ENCODE measurements at regions not wholly inside any gene's neighbourhood (a gene's known extent, or its start where the extent isn't known, plus 50 kb on each side); places are given as distances from the start of the nearest gene placed in this dataset.

- TF ChIP-seq EZH2 (IDR thresholded peaks at IDR 0.05) (no peak), POLR2A (IDR thresholded peaks at IDR 0.05; ENCODE audit: borderline replicate concordance, extremely low read depth, insufficient read depth, insufficient read length) (no peak), JUND (IDR thresholded peaks at IDR 0.05) (no peak), CEBPB (IDR thresholded peaks at IDR 0.05; ENCODE audit: low read depth) (no peak)
- TF ChIP-seq, protein P1, sequence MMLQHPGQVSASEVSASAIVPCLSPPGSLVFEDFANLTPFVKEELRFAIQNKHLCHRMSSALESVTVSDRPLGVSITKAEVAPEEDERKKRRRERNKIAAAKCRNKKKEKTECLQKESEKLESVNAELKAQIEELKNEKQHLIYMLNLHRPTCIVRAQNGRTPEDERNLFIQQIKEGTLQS (IDR thresholded peaks at IDR 0.05) = no peak
- TF ChIP-seq, protein P2, sequence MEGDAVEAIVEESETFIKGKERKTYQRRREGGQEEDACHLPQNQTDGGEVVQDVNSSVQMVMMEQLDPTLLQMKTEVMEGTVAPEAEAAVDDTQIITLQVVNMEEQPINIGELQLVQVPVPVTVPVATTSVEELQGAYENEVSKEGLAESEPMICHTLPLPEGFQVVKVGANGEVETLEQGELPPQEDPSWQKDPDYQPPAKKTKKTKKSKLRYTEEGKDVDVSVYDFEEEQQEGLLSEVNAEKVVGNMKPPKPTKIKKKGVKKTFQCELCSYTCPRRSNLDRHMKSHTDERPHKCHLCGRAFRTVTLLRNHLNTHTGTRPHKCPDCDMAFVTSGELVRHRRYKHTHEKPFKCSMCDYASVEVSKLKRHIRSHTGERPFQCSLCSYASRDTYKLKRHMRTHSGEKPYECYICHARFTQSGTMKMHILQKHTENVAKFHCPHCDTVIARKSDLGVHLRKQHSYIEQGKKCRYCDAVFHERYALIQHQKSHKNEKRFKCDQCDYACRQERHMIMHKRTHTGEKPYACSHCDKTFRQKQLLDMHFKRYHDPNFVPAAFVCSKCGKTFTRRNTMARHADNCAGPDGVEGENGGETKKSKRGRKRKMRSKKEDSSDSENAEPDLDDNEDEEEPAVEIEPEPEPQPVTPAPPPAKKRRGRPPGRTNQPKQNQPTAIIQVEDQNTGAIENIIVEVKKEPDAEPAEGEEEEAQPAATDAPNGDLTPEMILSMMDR (IDR thresholded peaks at IDR 0.05 in 2 of 3, conservative IDR thresholded peaks at IDR 0.05 in 1 of 3; ENCODE audit: borderline replicate concordance in 1 of 3, insufficient read depth in 1 of 3, low read depth in 2 of 3, low read length in 2 of 3) = no peak
Measured at GRCh38 chr1:157418659-157419058, 133.7 kb downstream of the FCRL5 start.
